HepG2 (cell line): ENCODE measurements at regions not wholly inside any gene's neighbourhood (a gene's known extent, or its start where the extent isn't known, plus 50 kb on each side); places are given as distances from the start of the nearest gene placed in this dataset.

ENCODE experiments used
- ATAC-seq: fragments of 200-7000 bp; cut with Tn5 transposase; 3 replicates; pipeline ENCODE4 v1.9.1; 2020; ENCODE audit warnings: mild to moderate bottlenecking, moderate library complexity
- BruUV-seq: library from RNA; stranded (reverse); fragments of 400-500 nt; replicated peaks from 2 replicates; lab custom pipeline; 2021; lab: Mats Ljungman, UMichigan
- CTCF ChIA-PET: fragments of 300-600 bp; formaldehyde crosslinking; extraction: SDS; loops from one replicate; lab custom pipeline; 2021; ENCODE audit warnings: low total read pairs, inconsistent platforms, low intra/inter-chr PET ratio; lab: Yijun Ruan, JAX
- POLR2A ChIA-PET: fragments of 350-600 bp; sonication (Branson Sonifier 250); formaldehyde crosslinking; loops from one replicate; lab custom pipeline; 2020; ENCODE audit warnings: antibody characterized with exemption, inconsistent platforms; lab: Yijun Ruan, JAX
- DNase-seq: peaks from one replicate; pipeline ENCODE4 v3.0.0-alpha.2; 2015; ENCODE audit warnings: low spot score
- FAIRE-seq: peaks from 3 replicates; lab custom pipeline; 2011; peaks lifted over from hg19 to GRCh38; lab: Jason Lieb, UNC
- H2AFZ ChIP-seq: one replicate; pipeline ENCODE4 v1.6.1; 2011; ENCODE audit warnings: low read length, inconsistent platforms
- H3K27ac ChIP-seq: fragments of 300-600 bp; 3 replicates; pipeline ENCODE4 v1.8.0; 2011; ENCODE audit warnings: mixed run types, mild to moderate bottlenecking, mixed read lengths, low read length, inconsistent platforms; ENCODE audit not compliant: insufficient read depth; ENCODE audit errors: extremely low read length
- H3K27me3 ChIP-seq, 2 experiments: fragments of 200-600 bp in 1 of 2; 2 replicates in 1 of 2; 3 replicates in 1 of 2; pipeline versions ENCODE4 v1.6.0 to v1.8.0; 2011; ENCODE audit warnings: low read length in 2 of 2, mild to moderate bottlenecking in 2 of 2, moderate library complexity in 2 of 2, inconsistent platforms in 1 of 2; ENCODE audit not compliant: insufficient read depth in 2 of 2, control insufficient read depth in 1 of 2
- H3K36me3 ChIP-seq, 2 experiments: fragments of 200-600 bp in 1 of 2; replicated peaks in 1 of 2; 2 replicates in 1 of 2; 3 replicates in 1 of 2; pipeline versions ENCODE4 v1.5.1 to v1.8.0; 2011; ENCODE audit warnings: low read length in 2 of 2, inconsistent platforms in 1 of 2; ENCODE audit not compliant: insufficient read depth in 2 of 2, control insufficient read depth in 1 of 2
- H3K4me1 ChIP-seq: 2 replicates; pipeline ENCODE4 v1.5.1; 2012; ENCODE audit warnings: low read length, inconsistent platforms; ENCODE audit not compliant: insufficient read depth
- H3K4me2 ChIP-seq: 2 replicates; pipeline ENCODE4 v1.6.0; 2011; ENCODE audit warnings: low read depth, low read length, inconsistent platforms
- H3K4me3 ChIP-seq, 3 experiments: fragments of 200-600 bp in 1 of 3; sonication (generic), shearing (Covaris generic) in 1 of 3; replicated peaks in 1 of 3; 2 replicates each; pipeline ENCODE4 v1.5.1; 2011 to 2016; ENCODE audit warnings: low read length in 3 of 3, inconsistent platforms in 2 of 3, low read depth in 2 of 3, mild to moderate bottlenecking in 2 of 3, control low read depth in 1 of 3, mixed read lengths in 1 of 3; ENCODE audit not compliant: insufficient read depth in 1 of 3
- H3K79me2 ChIP-seq: one replicate; pipeline ENCODE4 v1.6.1; 2011; ENCODE audit warnings: low read length, inconsistent platforms; ENCODE audit not compliant: insufficient read depth
- H3K9ac ChIP-seq: 2 replicates; pipeline ENCODE4 v1.6.0; 2011; ENCODE audit warnings: mild to moderate bottlenecking, low read depth, low read length, inconsistent platforms; ENCODE audit not compliant: insufficient read depth
- H3K9me3 ChIP-seq: 2 replicates; pipeline ENCODE4 v1.5.1; 2012; ENCODE audit warnings: mild to moderate bottlenecking, low read length
- H4K20me1 ChIP-seq: 2 replicates; pipeline ENCODE4 v1.6.0; 2011; ENCODE audit warnings: inconsistent platforms, mild to moderate bottlenecking, low read length, moderate library complexity; ENCODE audit not compliant: insufficient read depth
- CBFB ChIP-seq: sonication (generic); formaldehyde crosslinking; IDR thresholded peaks from 2 replicates; pipeline ENCODE4 v1.4.0; 2020; ENCODE audit warnings: missing genetic modification reagents
- CENPX ChIP-seq: sonication (generic); formaldehyde crosslinking; IDR thresholded peaks from 2 replicates; pipeline ENCODE4 v1.9.0; 2021; ENCODE audit warnings: mild to moderate bottlenecking, missing genetic modification reagents, moderate library complexity
- FOXO1 ChIP-seq: sonication (generic); formaldehyde crosslinking; IDR thresholded peaks from 2 replicates; pipeline ENCODE4 v1.4.0; 2020; ENCODE audit warnings: missing genetic modification reagents
- NFKB2 ChIP-seq: sonication (generic); formaldehyde crosslinking; IDR thresholded peaks from 2 replicates; pipeline ENCODE4 v1.4.0; 2020; ENCODE audit warnings: missing genetic modification reagents, borderline replicate concordance
- ZMAT5 ChIP-seq: sonication (generic); formaldehyde crosslinking; IDR thresholded peaks from 2 replicates; pipeline ENCODE4 v1.5.0; 2020; ENCODE audit warnings: mild to moderate bottlenecking, low read depth, missing genetic modification reagents, borderline replicate concordance
- ZNF24 ChIP-seq: fragments of 450-650 bp; IDR thresholded peaks from 2 replicates; pipeline ENCODE4 v1.6.1; 2017; ENCODE audit warnings: antibody characterized with exemption, mild to moderate bottlenecking
- WGBS: methylation state at CpG from one replicate; pipeline ENCODE4 v1.1.6; 2017; ENCODE audit warnings: low lambda C conversion rate; 5-methylcytosine and 5-hydroxymethylcytosine counted together
- in situ Hi-C: cut with HindIII; loops from 2 replicates; pipeline ENCODE4 v1.10.0; 2017; ENCODE audit warnings: low pct_unique_long_range_greater_than_20kb; ENCODE audit not compliant: extremely low pct_ligation_motif_present
- intact Hi-C: fragments of 100-400 bp; cut with micrococcal nuclease; formaldehyde crosslinking; loops from one replicate; pipeline ENCODE4 v1.10.0; 2022; ENCODE audit not compliant: unreplicated experiment

GRCh38 chr2:60608679-60609078, 55.2 kb upstream of the BCL11A start:
- H3K9ac ChIP-seq, result no peak overlapping the region
- no peak overlapping the region for H3K4me3 ChIP-seq
- H3K9me3 ChIP-seq, result no peaks in the 10 kb centered on the region
- no peaks in the 10 kb centered on the region for H3K4me1 ChIP-seq
- H2AFZ ChIP-seq, result no peak overlapping the region
- no peak overlapping the region for H3K27ac ChIP-seq
- H3K79me2 ChIP-seq, result no peaks in the 10 kb centered on the region
- 3% methylated on average over 3 of the region's 3 CpGs for WGBS
- ChIA-PET CTCF (no interaction called here), POLR2A (no interaction called here)
- intact Hi-C loops (no loop called here), in situ Hi-C loops (no loop called here)
- H3K27me3 ChIP-seq, result peaks cover 0 to 28% of the 10 kb centered on the region in 2 experiments; a peak in 2 of 5 replicates
- H4K20me1 ChIP-seq, result no peaks in the 10 kb centered on the region
- BruUV-seq, result no TSS peak
- ATAC-seq (no peak), FAIRE-seq (no peak), DNase-seq (no peak)
- TF ChIP-seq FOXO1 (no peak), ZNF24 (no peak), NFKB2 (CRISPR knock-in tag) (no peak), CENPX (CRISPR knock-in tag) (no peak)
- no peaks in the 10 kb centered on the region for H3K36me3 ChIP-seq
- no peak overlapping the region for H3K4me2 ChIP-seq

GRCh38 chr2:60612033-60612432, 58.6 kb upstream of the BCL11A start:
- Histone ChIP-seq H2AFZ (no peak overlapping the region), H3K4me3 (no peak overlapping the region), H3K27ac (no peak overlapping the region), H4K20me1 (no peaks in the 10 kb centered on the region), H3K9me3 (no peaks in the 10 kb centered on the region), H3K27me3 (peaks cover 0 to 11% of the 10 kb centered on the region in 2 experiments; a peak in 1 of 5 replicates), H3K9ac (no peak overlapping the region), H3K4me1 (no peaks in the 10 kb centered on the region), H3K4me2 (no peak overlapping the region), H3K79me2 (no peaks in the 10 kb centered on the region), H3K36me3 (no peaks in the 10 kb centered on the region)
- ChIA-PET CTCF (no interaction called here), POLR2A (no interaction called here)
- TF ChIP-seq ZMAT5 (CRISPR knock-in tag) (no peak), CBFB (no peak)
- DNase-seq (no peak), FAIRE-seq (no peak), ATAC-seq (no peak)
- BruUV-seq, result no TSS peak
- WGBS, result 0% methylated on average over 3 of the region's 3 CpGs
- in situ Hi-C loops, result no loop called here
- intact Hi-C loops, result no loop called here
